ENCODE measurements at regions not wholly inside any gene's neighbourhood (a gene's known extent, or its start where the extent isn't known, plus 50 kb on each side); places are given as distances from the start of the nearest gene placed in this dataset.

- no peak for TF ChIP-seq CTCF (IDR thresholded peaks at IDR 0.05; ENCODE audit: insufficient read depth, low read depth, low read length)
- ChIA-PET POLR2A (no interaction called here), CTCF (no interaction called here)
- Histone ChIP-seq H3K36me3 (ENCODE audit: control insufficient read depth, insufficient read depth, low read length) (no peaks in the 10 kb centered on the region), H3K4me3 (ENCODE audit: low read depth, low read length) (no peak overlapping the region), H3K27me3 (ENCODE audit: control insufficient read depth, insufficient read depth, low read length) (peaks cover 2% of the 10 kb centered on the region)
- DNase-seq (ENCODE audit: low read depth) = no peak
Observed at GRCh38 chr11:129324533-129325175, 51.0 kb upstream of the BARX2 start.

DNA sequence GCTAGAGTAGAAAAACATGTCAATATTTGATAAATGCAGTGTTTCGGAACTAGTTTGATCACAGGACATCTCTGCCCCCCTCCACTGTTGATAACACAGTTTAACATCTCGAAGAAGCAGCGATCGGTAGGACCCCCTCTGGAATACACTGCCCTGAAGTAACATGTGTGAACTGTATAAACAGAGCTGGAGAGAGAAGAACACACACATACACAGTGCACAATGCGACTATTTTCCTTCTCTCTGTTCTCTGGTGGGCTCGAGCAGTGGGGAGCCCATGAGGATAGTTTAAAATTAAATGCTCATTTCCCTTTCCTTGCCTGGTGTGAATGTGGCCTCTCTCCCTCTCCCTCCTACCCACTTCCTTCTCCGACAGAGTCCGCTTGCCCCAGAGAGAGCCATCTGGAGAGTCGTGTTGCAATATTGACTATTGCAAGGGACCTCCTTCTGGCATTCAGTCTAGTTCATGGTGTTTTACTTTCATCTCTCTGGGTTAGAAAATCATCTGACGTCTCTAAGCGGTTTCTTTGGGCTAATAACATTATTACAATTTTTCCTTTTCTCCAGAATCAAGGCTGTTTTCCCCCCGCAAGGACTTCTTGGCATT is 51.6 kb upstream of the BARX2 start:
- Histone ChIP-seq H3K36me3 (ENCODE audit: control insufficient read depth, insufficient read depth, low read length) (no peaks in the 10 kb centered on the region), H3K27me3 (ENCODE audit: control insufficient read depth, insufficient read depth, low read length) (peaks cover 2% of the 10 kb centered on the region), H3K4me3 (ENCODE audit: low read depth, low read length) (no peak overlapping the region)
- CTCF ChIA-PET = interaction anchor here (2.4 kb wide), 1 partner anchor 8 kb away, joined by 8 read pairs; no protein-coding TSS in a partner anchor
- POLR2A ChIA-PET = no interaction called here
- no peak for DNase-seq (ENCODE audit: low read depth)
- TF ChIP-seq CTCF (IDR thresholded peaks at IDR 0.05; ENCODE audit: insufficient read depth, low read depth, low read length) = no peak

GRCh38 chr11:129322941-129323340 is 52.7 kb upstream of the BARX2 start:
- CTCF ChIA-PET = interaction anchor here (0.6 to 2.4 kb wide), 2 partner anchors 9 to 55 kb away, joined by 3 to 8 read pairs; no protein-coding TSS in a partner anchor
- TF ChIP-seq CTCF (IDR thresholded peaks at IDR 0.05; ENCODE audit: insufficient read depth, low read depth, low read length) = no peak
- no peak for DNase-seq (ENCODE audit: low read depth)

DNA sequence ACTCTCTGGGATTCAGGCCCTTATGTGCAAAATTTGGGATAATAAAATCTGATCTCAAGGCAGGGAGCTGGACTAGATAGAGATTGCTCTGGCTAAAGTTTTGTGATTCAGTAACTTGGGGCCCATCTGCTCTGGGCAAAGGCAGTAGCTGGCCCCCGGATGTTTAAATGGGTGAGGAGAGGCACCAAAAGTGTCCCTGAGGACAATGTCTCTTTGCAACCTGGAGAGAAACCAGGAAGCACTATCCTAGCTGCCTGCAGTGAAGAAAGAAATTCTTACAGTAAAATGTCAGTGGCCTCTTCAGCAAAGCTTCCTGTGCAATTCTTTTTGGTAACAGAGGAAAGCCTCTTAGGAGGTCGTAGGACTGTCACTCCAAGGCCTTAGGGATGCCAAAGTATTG is 54.6 kb upstream of the BARX2 start:
- H3K36me3 ChIP-seq (ENCODE audit: control insufficient read depth, insufficient read depth, low read length) = no peaks in the 10 kb centered on the region
- ChIA-PET POLR2A (no interaction called here), CTCF (no interaction called here)
- no peak for TF ChIP-seq CTCF (IDR thresholded peaks at IDR 0.05; ENCODE audit: insufficient read depth, low read depth, low read length)
- no peak for DNase-seq (ENCODE audit: low read depth)
- H3K27me3 ChIP-seq (ENCODE audit: control insufficient read depth, insufficient read depth, low read length) = peaks cover 2% of the 10 kb centered on the region
- no peak overlapping the region for H3K4me3 ChIP-seq (ENCODE audit: low read depth, low read length)

More at GRCh38 chr11:129322941-129323340, 52.7 kb upstream of the BARX2 start:
- Histone ChIP-seq H3K27me3 (ENCODE audit: control insufficient read depth, insufficient read depth, low read length) (peaks cover 2% of the 10 kb centered on the region), H3K36me3 (ENCODE audit: control insufficient read depth, insufficient read depth, low read length) (no peaks in the 10 kb centered on the region), H3K4me3 (ENCODE audit: low read depth, low read length) (no peak overlapping the region)
- POLR2A ChIA-PET = no interaction called here

GRCh38 chr11:129320494-129320893 is 55.2 kb upstream of the BARX2 start:
- no peak for TF ChIP-seq CTCF (IDR thresholded peaks at IDR 0.05; ENCODE audit: insufficient read depth, low read depth, low read length)
- DNase-seq (ENCODE audit: low read depth) = no peak
- Histone ChIP-seq H3K36me3 (ENCODE audit: control insufficient read depth, insufficient read depth, low read length) (no peaks in the 10 kb centered on the region), H3K4me3 (ENCODE audit: low read depth, low read length) (no peak overlapping the region), H3K27me3 (ENCODE audit: control insufficient read depth, insufficient read depth, low read length) (peaks cover 3% of the 10 kb centered on the region)
- ChIA-PET CTCF (interaction anchor here (1.8 to 1.9 kb wide), 2 partner anchors 17 to 202 kb away, joined by 4 to 5 read pairs; no protein-coding TSS in a partner anchor), POLR2A (no interaction called here)
